GM13976 (cell line): ENCODE measurements at regions not wholly inside any gene's neighbourhood (a gene's known extent, or its start where the extent isn't known, plus 50 kb on each side); places are given as distances from the start of the nearest gene placed in this dataset.

Source experiments
- DNase-seq: peaks from one replicate; pipeline ENCODE4 v3.0.0; 2012; ENCODE audit warnings: low spot score
- in situ Hi-C: fragments of 300-500 bp; cut with MboI; formaldehyde crosslinking; loops from one replicate; pipeline ENCODE4 v1.12.0; 2022; ENCODE audit warnings: low sequenced_read_pairs, mixed read lengths, inconsistent platforms; ENCODE audit not compliant: unreplicated experiment
- TF ChIP-seq, protein P1 (sequence below): IDR thresholded peaks from 2 replicates; pipeline ENCODE4 v1.5.1; 2012; ENCODE audit warnings: borderline replicate concordance, mild to moderate bottlenecking; ENCODE audit not compliant: insufficient read depth; ENCODE audit errors: extremely low read depth, missing control alignments, control extremely low read depth

DNA sequence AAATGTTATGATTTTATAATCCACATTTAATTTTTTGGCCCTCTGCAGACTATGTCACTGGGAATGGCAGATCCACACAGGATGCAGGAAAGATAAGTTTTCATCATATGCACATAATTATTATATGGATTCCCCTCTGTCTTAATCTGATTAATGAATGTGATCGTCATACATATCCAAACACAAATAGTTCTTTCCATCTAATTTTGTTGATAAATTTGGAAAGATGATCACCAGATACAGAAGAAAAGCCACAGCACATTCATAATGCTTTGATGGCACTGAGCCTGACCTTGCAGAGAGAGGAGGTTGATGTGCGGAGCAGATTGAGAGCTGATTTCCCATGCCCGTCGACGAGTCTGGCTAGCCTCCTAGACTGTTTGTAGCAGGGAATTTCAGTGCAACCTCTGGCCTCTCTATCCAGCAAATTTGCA is 471.5 kb downstream of the EPM2A start:
- no peak for DNase-seq
- TF ChIP-seq, protein P1, sequence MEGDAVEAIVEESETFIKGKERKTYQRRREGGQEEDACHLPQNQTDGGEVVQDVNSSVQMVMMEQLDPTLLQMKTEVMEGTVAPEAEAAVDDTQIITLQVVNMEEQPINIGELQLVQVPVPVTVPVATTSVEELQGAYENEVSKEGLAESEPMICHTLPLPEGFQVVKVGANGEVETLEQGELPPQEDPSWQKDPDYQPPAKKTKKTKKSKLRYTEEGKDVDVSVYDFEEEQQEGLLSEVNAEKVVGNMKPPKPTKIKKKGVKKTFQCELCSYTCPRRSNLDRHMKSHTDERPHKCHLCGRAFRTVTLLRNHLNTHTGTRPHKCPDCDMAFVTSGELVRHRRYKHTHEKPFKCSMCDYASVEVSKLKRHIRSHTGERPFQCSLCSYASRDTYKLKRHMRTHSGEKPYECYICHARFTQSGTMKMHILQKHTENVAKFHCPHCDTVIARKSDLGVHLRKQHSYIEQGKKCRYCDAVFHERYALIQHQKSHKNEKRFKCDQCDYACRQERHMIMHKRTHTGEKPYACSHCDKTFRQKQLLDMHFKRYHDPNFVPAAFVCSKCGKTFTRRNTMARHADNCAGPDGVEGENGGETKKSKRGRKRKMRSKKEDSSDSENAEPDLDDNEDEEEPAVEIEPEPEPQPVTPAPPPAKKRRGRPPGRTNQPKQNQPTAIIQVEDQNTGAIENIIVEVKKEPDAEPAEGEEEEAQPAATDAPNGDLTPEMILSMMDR = no peak

DNA sequence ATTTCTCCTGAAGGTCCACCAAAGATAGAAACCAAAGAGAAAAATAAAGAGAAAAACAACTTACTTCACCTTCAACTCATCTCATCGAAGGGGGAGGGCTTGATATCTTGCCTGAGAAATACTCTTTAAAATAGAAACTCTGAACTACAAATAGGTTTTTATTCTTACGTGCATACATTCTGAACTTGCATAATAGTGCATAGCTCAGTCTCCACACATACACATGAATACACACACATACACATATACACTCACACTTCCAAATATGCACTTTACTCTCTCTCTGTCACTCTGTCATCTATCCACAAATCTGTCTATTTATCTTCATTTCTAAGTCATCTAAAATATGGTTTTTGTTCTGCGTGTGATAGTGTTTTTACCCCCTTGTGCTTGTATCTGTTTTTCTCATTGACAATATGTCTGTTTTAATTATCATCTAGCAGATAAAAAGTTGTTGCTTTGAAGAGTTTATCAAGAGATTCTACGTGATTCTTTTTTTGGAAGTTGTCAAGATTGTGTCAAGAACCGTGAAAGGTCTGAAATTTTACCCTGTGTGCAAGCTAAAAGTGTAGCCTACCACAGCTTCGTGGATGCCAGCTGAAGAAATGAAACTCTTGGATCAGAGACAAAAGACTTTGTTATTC is 468.8 kb downstream of the EPM2A start:
- no peak for DNase-seq
- in situ Hi-C loops = no loop called here
- TF ChIP-seq, protein P1 = no peak

More for the DNA sequence above, 471.5 kb downstream of the EPM2A start:
- in situ Hi-C loops = no loop called here

DNA sequence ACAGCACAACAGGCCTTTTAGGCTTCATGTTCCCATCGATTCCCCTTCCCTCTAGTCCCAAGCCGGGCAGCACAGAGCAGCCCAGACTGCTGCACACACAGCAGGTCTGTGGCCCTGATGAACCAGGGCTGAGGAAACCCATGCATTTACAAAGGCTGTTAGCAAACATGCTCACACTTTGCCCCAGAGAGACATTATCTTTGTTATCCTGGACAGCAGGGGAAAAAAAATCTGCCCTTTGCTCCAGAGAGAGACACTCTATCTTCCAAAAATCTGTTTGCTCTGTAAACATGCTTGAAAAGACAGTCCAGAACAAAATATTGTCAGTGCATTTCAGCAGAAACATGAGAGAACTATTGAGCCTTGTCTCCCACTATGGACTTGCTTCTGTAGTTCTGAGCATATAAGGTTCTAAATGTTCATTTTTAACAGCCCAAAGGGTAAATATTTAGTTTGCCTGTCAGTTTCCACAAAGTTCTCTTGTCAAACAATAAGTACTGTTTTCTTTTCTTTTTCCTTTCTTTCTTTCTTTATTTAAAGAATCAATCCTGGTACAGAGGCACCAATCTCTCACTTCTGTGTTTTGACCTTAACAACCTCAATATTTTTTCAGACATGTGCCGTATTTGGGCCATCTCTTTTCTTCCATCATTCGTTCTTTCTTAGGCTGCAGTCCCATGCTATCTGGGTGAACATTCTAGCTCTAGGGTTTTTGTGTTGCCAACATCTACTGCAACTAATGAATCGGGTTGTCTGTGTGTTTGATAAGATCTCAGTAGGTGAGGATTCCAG is 468.0 kb downstream of the EPM2A start:
- in situ Hi-C loops = no loop called here
- TF ChIP-seq, protein P1 = no peak
- no peak for DNase-seq

DNA sequence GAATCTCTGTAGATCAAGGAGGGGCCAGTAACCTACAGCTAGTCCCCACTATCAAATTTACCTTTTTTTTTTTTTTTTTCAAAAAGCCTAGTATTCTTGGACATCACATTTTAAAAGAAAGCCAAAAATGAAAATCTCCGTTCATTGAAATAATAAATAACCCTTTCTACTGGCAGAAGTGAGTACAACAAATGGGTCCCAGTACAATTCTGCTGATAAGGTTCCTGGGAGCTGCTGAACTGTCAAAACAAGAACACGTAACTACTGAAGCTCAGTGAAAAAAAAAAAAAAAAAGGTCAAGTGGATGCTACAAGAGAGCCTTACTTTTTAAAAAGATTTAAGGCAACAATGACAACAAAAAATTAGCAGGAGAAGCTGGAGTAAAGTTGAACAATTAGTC is 464.9 kb downstream of the EPM2A start:
- in situ Hi-C loops = no loop called here
- DNase-seq = no peak
- TF ChIP-seq, protein P1 = no peak

DNA sequence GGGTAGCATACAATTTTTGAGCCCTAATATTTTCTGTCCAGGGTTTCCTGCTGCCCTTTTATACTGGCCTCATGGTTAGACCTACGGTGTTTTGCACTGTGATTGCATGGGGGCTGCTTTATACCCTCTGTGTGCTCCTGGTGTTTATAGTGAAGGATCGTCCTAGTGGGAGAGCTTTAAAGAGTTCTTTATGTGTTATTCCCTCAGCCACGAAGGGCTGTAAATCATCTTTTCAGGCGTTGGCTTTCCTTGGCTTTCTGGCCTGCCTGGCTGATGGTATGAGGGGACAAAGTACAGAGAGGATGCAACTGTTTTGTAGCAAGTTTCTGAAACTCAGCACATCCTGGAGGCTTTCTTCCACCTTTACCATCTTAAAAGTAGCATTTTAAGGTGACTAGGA is 464.3 kb downstream of the EPM2A start:
- TF ChIP-seq, protein P1 = no peak
- in situ Hi-C loops = no loop called here
- no peak for DNase-seq

DNA sequence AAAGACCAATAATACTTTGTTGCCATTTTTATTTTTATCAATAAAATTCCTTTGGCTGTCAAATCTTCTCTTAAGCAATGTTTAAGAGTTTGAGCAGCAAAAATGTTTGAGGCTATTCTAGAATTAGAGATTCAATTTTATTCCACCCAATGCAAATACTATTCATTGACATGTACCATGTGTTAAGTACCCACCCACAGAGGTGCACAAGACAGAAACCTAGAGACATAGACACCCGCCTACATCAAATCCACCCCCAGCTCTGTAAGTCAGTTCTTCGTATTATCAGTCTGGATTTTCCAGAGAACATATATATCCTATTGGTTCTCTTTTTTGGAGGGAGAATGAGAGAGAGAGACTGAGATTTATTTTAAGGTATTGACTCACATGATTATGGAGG is 463.7 kb downstream of the EPM2A start:
- TF ChIP-seq, protein P1 = no peak
- in situ Hi-C loops = no loop called here
- no peak for DNase-seq
